RPMI8226 (cell line): ENCODE measurements at regions not wholly inside any gene's neighbourhood (a gene's known extent, or its start where the extent isn't known, plus 50 kb on each side); places are given as distances from the start of the nearest gene placed in this dataset.
"Not testable (repeated sequence)": the region's sequence is repeated elsewhere in the genome, so short reads cannot be mapped to it uniquely, and the experiment has no call there.

Experiments
- DNase-seq: peaks from one replicate; pipeline ENCODE4 v3.0.0-alpha.2; 2015

- DNase-seq: no peak
Observed at GRCh38 chr15:36117296-36117787, 462.1 kb upstream of the CDIN1 start.

- DNase-seq: no peak
Observed at GRCh38 chr15:36126194-36126593, 453.2 kb upstream of the CDIN1 start.

- no peak for DNase-seq
Observed at GRCh38 chr15:36130641-36131310, 448.6 kb upstream of the CDIN1 start.

DNA sequence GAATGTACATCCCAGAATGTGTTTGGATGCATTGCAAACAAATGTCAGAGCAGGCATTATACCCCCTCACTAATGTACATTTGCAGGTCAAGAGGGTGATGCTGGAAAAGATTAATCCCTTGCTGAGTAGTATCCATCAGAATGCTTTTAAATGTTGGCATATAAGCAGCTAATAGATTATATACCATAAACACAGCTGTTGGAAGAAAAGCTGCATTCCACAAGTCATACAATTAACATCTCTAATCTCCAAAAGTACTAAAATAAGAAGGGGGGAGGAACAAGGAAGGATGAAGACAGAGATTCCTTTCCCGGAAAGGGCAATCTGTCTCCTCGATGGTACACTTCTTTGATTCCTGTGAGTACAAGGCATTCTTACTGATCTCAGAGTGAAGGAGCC lies 445.7 kb upstream of the CDIN1 start:
- DNase-seq: no peak

- no peak for DNase-seq
Observed at GRCh38 chr15:36136049-36136448, 443.4 kb upstream of the CDIN1 start.

GRCh38 chr15:36152936-36153335 lies 426.5 kb upstream of the CDIN1 start:
- DNase-seq: no peak

- no peak for DNase-seq
Observed at GRCh38 chr15:36156879-36157427, 422.5 kb upstream of the CDIN1 start.

DNA sequence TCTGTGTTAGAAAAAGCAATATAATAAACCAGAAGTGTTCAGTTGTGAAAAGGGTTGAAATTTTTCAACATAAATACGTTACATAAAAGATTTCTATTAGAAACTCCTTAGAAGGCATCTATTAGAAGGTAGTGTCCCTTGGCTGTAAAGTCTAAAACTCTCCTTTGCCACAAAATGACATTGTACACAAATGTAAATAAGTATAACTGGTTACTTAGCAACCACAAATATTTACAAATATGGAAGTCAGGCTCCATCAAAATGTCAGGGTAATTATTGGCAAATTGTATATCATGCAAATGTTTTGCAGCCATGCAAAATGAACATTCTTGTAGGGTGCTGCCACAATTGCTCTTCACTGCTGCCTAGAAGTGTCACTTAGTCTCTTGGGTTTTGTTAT lies 419.1 kb upstream of the CDIN1 start:
- DNase-seq: no peak

GRCh38 chr15:36161108-36161507 lies 418.3 kb upstream of the CDIN1 start:
- no peak for DNase-seq

DNA sequence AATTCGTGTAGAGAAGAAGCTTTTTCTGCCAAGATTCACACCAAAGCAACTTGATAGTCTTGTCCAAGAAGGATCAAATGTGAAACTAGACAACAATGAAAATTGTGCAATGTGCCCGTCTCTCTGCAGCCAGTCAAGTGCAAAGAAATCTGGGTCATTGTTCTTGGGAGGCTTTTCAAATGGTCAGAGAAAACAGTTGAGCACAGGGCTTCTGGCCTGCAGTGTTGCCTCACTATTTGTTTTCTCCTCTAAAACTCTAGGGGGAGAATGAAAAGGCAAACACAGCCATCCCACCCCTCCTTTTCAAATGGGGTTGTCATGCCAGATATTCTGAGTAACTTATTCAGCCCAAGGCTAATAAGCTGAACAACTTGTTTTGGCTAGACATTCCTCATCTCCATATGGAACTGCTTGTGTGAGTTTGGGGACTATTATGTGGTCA lies 417.6 kb upstream of the CDIN1 start:
- no peak for DNase-seq

GRCh38 chr15:36163983-36164382 lies 415.4 kb upstream of the CDIN1 start:
- DNase-seq: not testable (repeated sequence)

GRCh38 chr15:36172955-36173354 lies 406.5 kb upstream of the CDIN1 start:
- DNase-seq: no peak

DNA sequence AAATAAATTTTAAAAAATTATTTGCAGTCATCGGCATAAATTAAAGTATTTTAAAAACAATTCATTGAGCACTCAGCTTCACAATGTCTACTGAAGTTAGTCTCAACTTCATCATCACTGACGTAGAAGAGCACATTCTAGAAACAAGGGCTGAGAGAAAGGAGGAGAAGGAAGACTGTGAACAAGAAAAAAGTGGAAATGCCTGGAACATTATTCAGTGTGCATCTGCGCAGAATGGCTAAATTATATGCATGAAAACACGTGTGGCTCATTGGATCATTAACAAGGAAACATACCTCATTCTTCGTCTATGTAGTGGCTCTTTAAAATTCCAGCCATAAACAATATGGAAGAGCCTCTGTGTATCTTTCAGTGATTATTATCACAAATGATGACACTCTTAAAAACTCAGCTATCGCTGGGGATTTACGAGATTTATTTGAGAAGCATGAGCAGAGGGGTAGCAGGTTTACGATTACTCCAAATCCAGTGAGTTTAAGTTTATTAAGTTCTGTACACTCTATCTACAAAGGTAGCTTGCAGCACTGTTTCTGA lies 404.2 kb upstream of the CDIN1 start:
- no peak for DNase-seq

GRCh38 chr15:36175741-36176291 lies 403.6 kb upstream of the CDIN1 start:
- DNase-seq: no peak

DNA sequence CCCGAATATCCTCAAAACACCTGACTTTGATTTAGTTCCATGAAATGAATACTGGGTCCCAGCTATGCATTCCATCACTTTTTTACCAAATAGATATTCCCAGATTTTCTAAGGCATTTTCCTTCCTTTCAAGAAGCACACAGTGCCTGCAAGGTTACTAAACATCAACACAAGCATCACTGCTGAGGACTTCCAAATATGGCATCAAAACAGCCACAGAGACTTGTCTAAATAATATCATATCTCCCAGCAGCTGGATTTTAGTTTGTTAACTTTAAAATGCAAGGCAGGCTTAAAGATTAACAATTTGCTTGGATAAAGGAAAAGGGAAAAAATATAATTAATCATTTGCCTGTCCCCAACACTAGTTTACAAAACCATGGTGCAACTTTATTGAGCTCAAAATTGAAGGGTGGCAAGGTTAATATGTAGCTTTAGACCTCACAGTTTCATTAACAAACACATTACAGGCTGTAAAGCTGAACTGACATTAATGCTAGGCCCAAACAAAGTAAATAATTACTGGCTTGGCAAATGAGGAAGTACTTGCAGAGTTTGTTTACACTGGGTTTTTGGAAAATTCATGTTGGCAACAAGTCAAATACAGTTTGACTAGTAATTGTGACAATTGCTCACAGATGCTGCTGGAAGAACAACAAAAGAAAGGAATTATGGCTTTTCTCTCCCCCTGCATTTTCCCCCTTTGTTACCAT lies 401.7 kb upstream of the CDIN1 start:
- DNase-seq: no peak

DNA sequence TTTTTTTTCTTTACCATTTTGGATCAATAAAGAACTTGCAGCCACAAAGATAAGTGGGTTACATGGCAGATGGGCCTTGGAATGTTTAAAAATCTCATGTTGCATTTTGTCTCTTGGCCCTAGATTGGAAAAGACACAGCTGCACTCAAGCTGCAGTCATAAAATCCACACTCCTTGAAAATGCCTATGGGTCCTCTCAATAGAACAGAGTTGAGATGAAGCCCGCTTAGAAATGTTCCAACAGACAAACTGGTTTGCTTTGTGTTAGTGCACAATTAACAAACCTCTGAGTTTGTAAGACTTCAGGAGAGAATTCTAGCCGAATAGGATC lies 401.2 kb upstream of the CDIN1 start:
- DNase-seq: no peak

DNA sequence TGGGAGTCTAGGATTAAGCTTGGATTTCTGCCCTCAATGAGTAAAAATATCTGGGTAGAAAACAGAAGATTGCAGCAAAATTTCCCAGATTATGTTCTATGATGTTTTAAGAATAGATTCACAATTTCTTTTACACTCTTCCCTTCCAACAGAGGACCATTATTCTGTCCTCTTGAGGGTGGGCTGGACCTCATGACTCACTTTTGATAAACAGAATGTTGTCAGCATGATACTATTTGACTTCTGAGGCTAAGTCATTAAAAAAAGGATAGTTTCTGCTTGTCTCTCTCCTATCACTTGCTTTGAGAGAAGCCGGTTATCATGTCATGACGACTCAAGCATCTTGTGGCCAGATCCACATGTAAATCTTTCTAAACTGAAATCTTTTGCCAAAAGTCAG lies 396.2 kb upstream of the CDIN1 start:
- no peak for DNase-seq

DNA sequence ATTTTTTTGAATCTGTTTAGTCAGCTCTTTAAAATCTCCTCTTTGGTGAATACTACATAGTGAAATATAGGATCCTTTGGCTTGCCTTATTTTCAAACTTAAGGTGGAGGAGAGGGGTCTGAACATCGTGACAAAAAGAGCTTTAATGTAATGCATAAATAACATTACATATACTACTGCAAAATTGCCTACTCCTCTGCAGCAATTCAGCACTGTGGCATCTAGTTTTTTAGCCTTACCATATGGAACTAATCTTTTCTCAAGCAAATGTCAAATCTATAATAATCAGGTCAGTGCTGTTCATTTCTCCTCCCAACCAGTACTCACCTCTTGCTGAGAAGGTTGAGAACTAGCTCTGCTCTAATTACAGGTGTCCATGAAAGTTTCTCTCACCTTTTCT lies 394.0 kb upstream of the CDIN1 start:
- DNase-seq: no peak

DNA sequence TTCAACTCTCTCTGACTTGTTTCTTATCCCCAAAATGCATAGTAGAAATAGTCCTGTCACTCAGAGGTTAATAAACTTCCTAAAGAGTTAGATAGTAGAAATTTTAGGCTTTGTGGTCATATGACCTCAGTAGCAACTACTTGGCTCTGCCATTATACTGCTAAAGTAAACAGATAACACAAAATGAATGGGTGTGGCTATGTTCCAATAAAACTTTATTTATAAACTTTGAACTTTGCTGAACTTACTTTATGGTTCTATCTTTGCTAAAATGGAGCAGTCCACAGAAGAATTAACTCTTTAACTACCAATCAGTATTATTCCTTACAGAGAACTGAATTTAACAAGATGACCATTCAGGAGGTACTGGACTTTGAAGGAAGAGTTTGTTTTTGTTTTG lies 393.6 kb upstream of the CDIN1 start:
- DNase-seq: no peak

- DNase-seq: no peak
Observed at GRCh38 chr15:36186376-36186775, 393.1 kb upstream of the CDIN1 start.

DNA sequence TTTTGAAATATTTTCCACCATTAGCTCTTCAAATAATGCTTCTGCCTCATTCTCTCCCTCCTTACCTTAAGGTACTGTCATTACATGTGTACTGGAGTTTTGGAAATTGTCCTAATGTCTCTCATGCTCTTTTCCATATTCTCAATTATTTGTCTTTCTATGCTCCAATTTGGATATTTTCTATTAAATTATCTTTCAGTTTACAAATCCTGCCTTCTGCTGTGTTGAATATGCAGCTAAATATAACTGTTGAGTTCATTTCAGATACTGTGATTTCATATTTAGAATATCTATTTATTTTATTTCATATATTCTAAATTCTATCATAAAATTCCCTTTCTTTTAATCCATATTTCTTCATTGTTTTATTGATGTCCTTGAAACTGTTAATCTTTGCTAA lies 388.0 kb upstream of the CDIN1 start:
- DNase-seq: no peak

- DNase-seq: not testable (repeated sequence)
Observed at GRCh38 chr15:36195361-36196007, 383.9 kb upstream of the CDIN1 start.

DNA sequence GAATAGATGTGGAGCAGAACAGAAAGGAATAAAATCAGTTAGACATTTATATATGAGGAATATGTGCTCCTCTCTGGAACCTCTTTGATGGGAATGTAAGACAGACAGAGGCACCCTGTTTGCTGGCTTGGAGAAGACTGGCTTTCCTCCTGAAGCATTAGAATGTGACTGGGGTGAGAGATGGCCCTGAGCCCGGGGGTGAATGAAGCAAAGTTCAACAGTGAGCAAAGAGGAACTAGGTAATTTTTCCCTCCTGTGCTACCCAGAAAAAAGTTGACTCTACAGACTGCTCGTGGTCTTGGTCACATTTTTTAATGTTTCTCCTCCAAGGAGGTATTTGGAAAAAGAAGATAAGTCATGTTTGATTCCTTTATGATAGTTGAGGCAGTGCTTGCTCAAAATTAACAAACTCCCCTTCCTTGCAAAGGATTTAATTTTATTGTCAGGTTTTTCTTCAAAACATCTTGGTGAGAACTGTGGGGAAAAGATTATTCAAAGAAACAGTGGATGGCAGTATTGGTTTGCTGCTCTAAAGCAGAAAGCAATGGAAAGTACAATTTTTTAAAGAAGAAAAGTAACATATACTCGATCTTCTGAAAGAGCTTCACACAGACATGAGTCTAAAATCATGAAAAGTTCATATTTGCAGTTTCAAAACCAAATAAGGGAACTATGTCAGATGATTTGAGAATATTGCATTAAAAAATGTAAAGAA lies 370.4 kb upstream of the CDIN1 start:
- no peak for DNase-seq
